GM12865 (cell line): ENCODE measurements at regions not wholly inside any gene's neighbourhood (a gene's known extent, or its start where the extent isn't known, plus 50 kb on each side); places are given as distances from the start of the nearest gene placed in this dataset.

Source experiments
- DNase-seq: peaks from one replicate; pipeline ENCODE4 v3.0.0; 2010; ENCODE audit warnings: low read depth
- H3K4me3 ChIP-seq: 2 replicates; pipeline ENCODE4 v1.5.1; 2011; ENCODE audit warnings: mild to moderate bottlenecking, low read depth, low read length, control low read depth
- CTCF ChIP-seq: IDR thresholded peaks from 2 replicates; pipeline ENCODE4 v1.5.1; 2011; ENCODE audit warnings: low read length, control low read depth, low read depth, inconsistent platforms; ENCODE audit not compliant: insufficient read depth; ENCODE audit errors: missing control alignments

GRCh38 chr9:78133751-78134150, 102.1 kb upstream of the CEP78 start:
- no peak for TF ChIP-seq CTCF
- no peak overlapping the region for H3K4me3 ChIP-seq
- peak; percentile 47 for DNase-seq

GRCh38 chr9:78132701-78133058, 101.1 kb upstream of the GNAQ start:
- no peak for TF ChIP-seq CTCF
- no peak for DNase-seq
- H3K4me3 ChIP-seq, result peak overlapping the region; percentile 18; the same call in 1 of the 2 replicates

GRCh38 chr9:78131969-78132700, 100.5 kb upstream of the GNAQ start:
- peak overlapping the region; percentile 18; the same call in 1 of the 2 replicates for H3K4me3 ChIP-seq
- TF ChIP-seq CTCF, result no peak
- no peak for DNase-seq

GRCh38 chr9:78130853-78131252, 99.2 kb upstream of the GNAQ start:
- no peak for DNase-seq
- no peak for TF ChIP-seq CTCF
- no peak overlapping the region for H3K4me3 ChIP-seq

- no peak overlapping the region for H3K4me3 ChIP-seq
- peak; percentile 4 for TF ChIP-seq CTCF
- DNase-seq, result no peak
Measured at GRCh38 chr9:78130004-78130403, 98.4 kb upstream of the GNAQ start.

GRCh38 chr9:78127279-78128225, 95.9 kb upstream of the GNAQ start:
- H3K4me3 ChIP-seq, result no peak overlapping the region
- TF ChIP-seq CTCF, result no peak
- no peak for DNase-seq
